Astrocyte of the cerebellum (primary cell): ENCODE measurements at regions not wholly inside any gene's neighbourhood (a gene's known extent, or its start where the extent isn't known, plus 50 kb on each side); places are given as distances from the start of the nearest gene placed in this dataset.

Experiments used
- DNase-seq: peaks from one replicate; pipeline ENCODE4 v3.0.0-alpha.2; 2011; ENCODE audit warnings: low read depth
- H3K4me3 ChIP-seq: 2 replicates; pipeline ENCODE4 v1.5.1; 2011; ENCODE audit warnings: mild to moderate bottlenecking, low read depth, low read length, moderate library complexity
- CTCF ChIP-seq: IDR thresholded peaks from 2 replicates; pipeline ENCODE4 v1.5.1; 2012; ENCODE audit warnings: low read length, low read depth, moderate library complexity, mild to moderate bottlenecking; ENCODE audit errors: missing control alignments
- in situ Hi-C: cut with HindIII; loops from 2 replicates; pipeline ENCODE4 v1.10.0; 2017; ENCODE audit warnings: low sequenced_read_pairs

- H3K4me3 ChIP-seq: no peak overlapping the region
- no peak for TF ChIP-seq CTCF
- in situ Hi-C loops: no loop called here
- DNase-seq: no peak
These were observed 455.8 kb downstream of the TMEM135 start for GRCh38 chr11:87493516-87493915.

DNA sequence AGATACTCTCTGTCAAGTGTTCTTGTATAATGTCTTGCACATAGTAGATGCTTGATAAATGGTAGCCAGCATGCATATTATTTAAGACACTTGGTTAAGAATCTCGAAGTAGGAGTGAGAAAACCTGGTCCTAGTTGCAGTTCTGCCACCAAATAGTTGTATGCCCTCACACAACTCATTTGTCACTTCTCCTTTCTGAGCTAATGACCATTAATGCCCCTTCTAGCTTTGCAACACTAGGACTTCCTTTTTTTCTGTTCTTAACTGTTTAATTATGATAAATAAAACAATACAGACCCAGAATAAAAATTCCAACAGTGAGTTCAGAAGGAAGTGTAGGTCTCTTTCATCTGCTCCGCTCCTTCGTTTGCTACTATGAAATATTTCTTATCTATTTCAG lies 453.6 kb downstream of the TMEM135 start:
- H3K4me3 ChIP-seq: no peak overlapping the region
- TF ChIP-seq CTCF: no peak
- DNase-seq: no peak
- in situ Hi-C loops: no loop called here

DNA sequence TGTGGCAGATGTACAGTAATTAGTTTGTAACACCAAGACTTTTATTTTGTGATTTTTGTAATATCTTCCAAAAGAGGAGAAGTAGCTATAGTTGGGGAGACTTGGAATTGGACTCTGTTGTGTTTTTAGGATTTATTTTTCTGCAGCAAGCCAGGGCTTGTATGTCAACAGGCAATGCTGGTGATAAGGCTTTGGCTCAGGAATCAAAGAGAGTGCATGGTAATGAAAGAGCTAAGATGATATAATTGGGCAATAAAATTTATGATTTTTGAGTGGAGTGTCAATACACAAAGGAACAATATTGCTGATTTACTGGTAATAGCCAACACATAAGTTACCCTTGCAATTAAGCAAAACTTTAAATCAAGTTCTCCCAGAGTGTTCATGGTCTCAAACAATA lies 452.9 kb downstream of the TMEM135 start:
- in situ Hi-C loops: no loop called here
- H3K4me3 ChIP-seq: no peak overlapping the region
- no peak for TF ChIP-seq CTCF
- DNase-seq: no peak

DNA sequence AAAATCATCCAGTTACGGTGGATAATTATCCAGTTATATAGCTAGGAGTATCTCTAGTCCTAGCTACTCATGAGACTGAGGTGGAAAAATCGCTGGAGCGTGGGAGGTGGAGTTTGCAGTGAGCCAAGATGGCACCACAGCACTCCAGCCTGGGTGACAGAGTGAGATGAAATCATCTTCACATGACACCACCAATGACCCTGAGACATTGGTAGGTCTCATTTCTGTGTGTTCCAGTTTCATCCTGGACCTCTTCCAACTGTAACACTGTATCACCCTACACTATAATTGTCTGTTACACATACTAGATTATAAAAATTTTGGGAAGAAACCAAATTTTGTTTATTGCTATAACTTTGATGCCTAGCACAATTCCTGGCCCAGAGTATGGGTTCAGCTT lies 446.8 kb downstream of the TMEM135 start:
- no peak overlapping the region for H3K4me3 ChIP-seq
- no peak for TF ChIP-seq CTCF
- DNase-seq: no peak
- in situ Hi-C loops: no loop called here

DNA sequence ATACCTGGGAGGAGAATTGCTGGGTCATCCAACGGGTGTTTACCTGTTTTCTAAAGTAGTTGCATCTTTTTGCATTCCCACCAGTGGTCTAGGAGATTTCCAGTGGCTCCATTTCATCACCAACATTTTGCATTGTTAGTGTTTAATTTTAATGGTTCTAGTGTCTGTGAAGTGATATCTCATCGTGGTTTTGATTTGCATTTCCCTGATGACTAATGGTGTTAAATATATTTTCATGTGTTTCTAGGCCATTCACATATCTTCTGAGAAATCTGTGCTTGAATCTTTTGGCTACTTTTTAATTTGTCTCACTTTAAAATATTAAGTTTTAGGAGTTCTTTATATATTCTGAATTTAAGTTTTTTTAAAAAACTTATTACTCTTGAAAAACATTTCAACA lies 439.6 kb downstream of the TMEM135 start:
- in situ Hi-C loops: no loop called here
- TF ChIP-seq CTCF: no peak
- H3K4me3 ChIP-seq: no peak overlapping the region
- no peak for DNase-seq

GRCh38 chr11:87473174-87473573 lies 435.4 kb downstream of the TMEM135 start:
- no peak for TF ChIP-seq CTCF
- no peak overlapping the region for H3K4me3 ChIP-seq
- peak; percentile 59 for DNase-seq
- in situ Hi-C loops: no loop called here

DNA sequence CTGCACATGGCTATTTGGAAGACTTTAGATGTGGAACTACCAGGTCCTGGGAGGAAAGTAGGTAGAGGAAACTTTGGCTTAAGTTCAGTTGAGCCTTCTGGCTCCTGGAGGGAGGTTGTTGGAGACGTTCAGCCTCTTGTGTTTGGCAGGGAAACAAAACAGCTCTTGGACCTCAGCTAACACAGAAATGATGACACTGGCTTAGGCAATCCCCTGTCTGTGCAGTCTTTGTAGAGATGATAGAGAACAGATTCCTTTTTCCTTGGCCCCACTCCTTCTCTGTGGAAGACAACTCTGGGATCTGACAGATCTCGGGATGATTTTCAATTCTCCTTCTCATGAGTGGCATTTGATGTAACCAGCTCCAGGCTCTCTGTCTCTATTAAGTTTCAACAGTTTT lies 428.5 kb downstream of the TMEM135 start:
- no peak for DNase-seq
- in situ Hi-C loops: no loop called here
- TF ChIP-seq CTCF: no peak
- no peak overlapping the region for H3K4me3 ChIP-seq
